ENCODE measurements at regions not wholly inside any gene's neighbourhood (a gene's known extent, or its start where the extent isn't known, plus 50 kb on each side); places are given as distances from the start of the nearest gene placed in this dataset.

- H3K27me3 ChIP-seq: no peaks in the 10 kb centered on the region
- intact Hi-C loops (cut with DNase I): no loop called here
- no peak for DNase-seq
- no peaks in the 10 kb centered on the region for H3K9me3 ChIP-seq
- no peaks in the 10 kb centered on the region for H3K4me1 ChIP-seq
- TF ChIP-seq CTCF (IDR thresholded peaks at IDR 0.05): no peak
- no peak overlapping the region for H3K4me3 ChIP-seq
- no peak overlapping the region for H3K27ac ChIP-seq
- no peaks in the 10 kb centered on the region for H3K36me3 ChIP-seq
- no peak for ATAC-seq
Measured at GRCh38 chr10:106114656-106115186, 1049.8 kb downstream of the SORCS1 start.

GRCh38 chr10:106111246-106111645 is 1053.3 kb downstream of the SORCS1 start:
- no peak overlapping the region for H3K27ac ChIP-seq
- DNase-seq (no peak), ATAC-seq (no peak)
- intact Hi-C loops (cut with DNase I): no loop called here
- H3K36me3 ChIP-seq: no peaks in the 10 kb centered on the region
- no peaks in the 10 kb centered on the region for H3K27me3 ChIP-seq
- TF ChIP-seq CTCF (IDR thresholded peaks at IDR 0.05): no peak
- no peaks in the 10 kb centered on the region for H3K4me1 ChIP-seq
- H3K9me3 ChIP-seq: no peaks in the 10 kb centered on the region
- H3K4me3 ChIP-seq: no peak overlapping the region

- no peak for DNase-seq
- Histone ChIP-seq H3K9me3 (no peaks in the 10 kb centered on the region), H3K4me1 (no peaks in the 10 kb centered on the region), H3K4me3 (no peak overlapping the region), H3K27me3 (no peaks in the 10 kb centered on the region), H3K36me3 (no peaks in the 10 kb centered on the region), H3K27ac (no peak overlapping the region)
- ATAC-seq: no peak
- intact Hi-C loops (cut with DNase I): no loop called here
- no peak for TF ChIP-seq CTCF (IDR thresholded peaks at IDR 0.05)
Measured at GRCh38 chr10:106107706-106108105, 1056.8 kb downstream of the SORCS1 start.

GRCh38 chr10:106106114-106106513 is 1058.4 kb downstream of the SORCS1 start:
- DNase-seq (no peak), ATAC-seq (no peak)
- no peak for TF ChIP-seq CTCF (IDR thresholded peaks at IDR 0.05)
- no peaks in the 10 kb centered on the region for H3K4me1 ChIP-seq
- H3K36me3 ChIP-seq: no peaks in the 10 kb centered on the region
- no peaks in the 10 kb centered on the region for H3K27me3 ChIP-seq
- intact Hi-C loops (cut with DNase I): no loop called here
- H3K4me3 ChIP-seq: no peak overlapping the region
- no peak overlapping the region for H3K27ac ChIP-seq
- H3K9me3 ChIP-seq: no peaks in the 10 kb centered on the region

GRCh38 chr10:106089855-106090254 is 1074.7 kb downstream of the SORCS1 start:
- Histone ChIP-seq H3K27ac (no peak overlapping the region), H3K27me3 (no peaks in the 10 kb centered on the region), H3K4me3 (no peak overlapping the region), H3K36me3 (no peaks in the 10 kb centered on the region), H3K9me3 (no peaks in the 10 kb centered on the region), H3K4me1 (no peaks in the 10 kb centered on the region)
- intact Hi-C loops (cut with DNase I): no loop called here
- ATAC-seq: no peak
- TF ChIP-seq CTCF (IDR thresholded peaks at IDR 0.05): no peak
- no peak for DNase-seq

- DNase-seq: no peak
- intact Hi-C loops (cut with DNase I): no loop called here
- Histone ChIP-seq H3K27me3 (no peaks in the 10 kb centered on the region), H3K4me1 (no peaks in the 10 kb centered on the region), H3K27ac (no peak overlapping the region), H3K36me3 (no peaks in the 10 kb centered on the region), H3K4me3 (no peak overlapping the region), H3K9me3 (no peaks in the 10 kb centered on the region)
- ATAC-seq: no peak
- no peak for TF ChIP-seq CTCF (IDR thresholded peaks at IDR 0.05)
Measured at GRCh38 chr10:106086391-106086790, 1078.1 kb downstream of the SORCS1 start.
